ENCODE measurements at regions not wholly inside any gene's neighbourhood (a gene's known extent, or its start where the extent isn't known, plus 50 kb on each side); places are given as distances from the start of the nearest gene placed in this dataset.

- TF ChIP-seq ZNF175 (tag by site-specific recombination; IDR thresholded peaks at IDR 0.05): no peak
- TF ChIP-seq ZNF747 (tag by site-specific recombination; IDR thresholded peaks at IDR 0.05): no peak
- no peak for TF ChIP-seq MEIS1 (CRISPR knock-in tag; IDR thresholded peaks at IDR 0.05; ENCODE audit: borderline replicate concordance)
- TF ChIP-seq ZBTB17 (tag by site-specific recombination; IDR thresholded peaks at IDR 0.05): no peak
- no peak for TF ChIP-seq HOXC10 (CRISPR knock-in tag; IDR thresholded peaks at IDR 0.05)
- no peak for TF ChIP-seq ZNF366 (tag by site-specific recombination; conservative IDR thresholded peaks at IDR 0.05)
- no peak for TF ChIP-seq ZNF449 (tag by site-specific recombination; IDR thresholded peaks at IDR 0.05)
- TF ChIP-seq SCRT2 (tag by site-specific recombination; IDR thresholded peaks at IDR 0.05): no peak
- no peak for TF ChIP-seq ELK4 (IDR thresholded peaks at IDR 0.05; ENCODE audit: borderline replicate concordance, low read depth, low read length)
- no peak for TF ChIP-seq ZNF311 (tag by site-specific recombination; IDR thresholded peaks at IDR 0.05; ENCODE audit: borderline replicate concordance)
- TF ChIP-seq PATZ1 (tag by site-specific recombination; IDR thresholded peaks at IDR 0.05): peak; percentile 7; the same call in 1 of the 2 replicates
- no peak for TF ChIP-seq ZBTB1 (tag by site-specific recombination; IDR thresholded peaks at IDR 0.05)
- TF ChIP-seq CTCF (tag by site-specific recombination; IDR thresholded peaks at IDR 0.05): peak; percentile 54
- TF ChIP-seq ZNF24 (tag by site-specific recombination; IDR thresholded peaks at IDR 0.05): no peak
- TF ChIP-seq ZNF629 (tag by site-specific recombination; IDR thresholded peaks at IDR 0.05): no peak
- no peak for TF ChIP-seq BCL11B (tag by site-specific recombination; IDR thresholded peaks at IDR 0.05; ENCODE audit: low read depth)
- TF ChIP-seq ZNF529 (tag by site-specific recombination; IDR thresholded peaks at IDR 0.05; ENCODE audit: insufficient replicate concordance): no peak
- TF ChIP-seq ZNF645 (tag by site-specific recombination; IDR thresholded peaks at IDR 0.05): no peak
- TF ChIP-seq ZNF530 (tag by site-specific recombination; IDR thresholded peaks at IDR 0.05; ENCODE audit: low read depth): no peak
- no peak for TF ChIP-seq ZNF776 (tag by site-specific recombination; IDR thresholded peaks at IDR 0.05; ENCODE audit: borderline replicate concordance)
- TF ChIP-seq RBAK (tag by site-specific recombination; IDR thresholded peaks at IDR 0.05): no peak
- TF ChIP-seq KLF10 (tag by site-specific recombination; IDR thresholded peaks at IDR 0.05): no peak
- TF ChIP-seq ZSCAN23 (tag by site-specific recombination; IDR thresholded peaks at IDR 0.05): no peak
- TF ChIP-seq ZBTB6 (tag by site-specific recombination; IDR thresholded peaks at IDR 0.05): no peak
- 0 out of 2 replicates have a peak, but pooled peaks have one; percentile 6 for TF ChIP-seq ZFHX2 (tag by site-specific recombination; conservative IDR thresholded peaks at IDR 0.05)
- TF ChIP-seq AEBP2 (tag by site-specific recombination; IDR thresholded peaks at IDR 0.05; ENCODE audit: borderline replicate concordance): no peak
- TF ChIP-seq ZNF292 (tag by site-specific recombination; IDR thresholded peaks at IDR 0.05; ENCODE audit: borderline replicate concordance, low read depth): no peak
- TF ChIP-seq ZNF660 (tag by site-specific recombination; IDR thresholded peaks at IDR 0.05): peak; percentile 50; the same call in 1 of the 2 replicates
- no peak; the same call in 1 of the 2 replicates for TF ChIP-seq ZNF560 (tag by site-specific recombination; IDR thresholded peaks at IDR 0.05; ENCODE audit: borderline replicate concordance)
- no peak for TF ChIP-seq HOXA7 (CRISPR knock-in tag; IDR thresholded peaks at IDR 0.05; ENCODE audit: borderline replicate concordance)
- TF ChIP-seq ZNF23 (tag by site-specific recombination; IDR thresholded peaks at IDR 0.05; ENCODE audit: borderline replicate concordance): no peak
These were observed 334.4 kb upstream of the THRB start (continued) for GRCh38 chr3:24829011-24829581.

Measured in HEK293 (cell line).